ENCODE measurements at regions not wholly inside any gene's neighbourhood (a gene's known extent, or its start where the extent isn't known, plus 50 kb on each side); places are given as distances from the start of the nearest gene placed in this dataset.

GRCh38 chr12:124493809-124494750 lies 73.3 kb downstream of the NCOR2 start:
- H3K27me3 Mint-ChIP-seq = no peaks in the 10 kb centered on the region
- peaks cover 69% of the 10 kb centered on the region for H3K4me1 Mint-ChIP-seq
- peaks cover 26% of the 10 kb centered on the region for H3K36me3 Mint-ChIP-seq (ENCODE audit: low read depth)
- H3K9me3 Mint-ChIP-seq = no peaks in the 10 kb centered on the region
- ATAC-seq (ENCODE audit: low read depth) (peak; percentile 96), DNase-seq (peak; percentile 59)
- no peak for TF ChIP-seq CTCF (IDR thresholded peaks at IDR 0.05)
- peak overlapping the region; percentile 83 for H3K27ac Mint-ChIP-seq
- ChIA-PET POLR2A (interaction anchor here (0.5 to 5.3 kb wide), 15 partner anchors 10 to 422 kb away, joined by 3 to 33 read pairs (median 3); no protein-coding TSS in a partner anchor), CTCF (interaction anchor here (0.8 to 1.1 kb wide), 5 partner anchors 9 to 41 kb away, joined by 3 to 5 read pairs (median 3); no protein-coding TSS in a partner anchor)
- intact Hi-C loops (cut with micrococcal nuclease) = loop anchor here (1.0 kb wide), 6 partner anchors 17 to 103 kb away; partner anchors contain the start of gene NCOR2
- H3K4me3 Mint-ChIP-seq = peak overlapping the region; percentile 76

- no peaks in the 10 kb centered on the region for H3K27me3 Mint-ChIP-seq
- no peaks in the 10 kb centered on the region for H3K9me3 Mint-ChIP-seq
- peak overlapping the region; percentile 83 for H3K27ac Mint-ChIP-seq
- no peak for TF ChIP-seq CTCF (IDR thresholded peaks at IDR 0.05)
- POLR2A ChIA-PET = interaction anchor here (0.6 to 5.3 kb wide), 16 partner anchors 9 to 423 kb away, joined by 3 to 33 read pairs (median 3); no protein-coding TSS in a partner anchor
- CTCF ChIA-PET = interaction anchor here (0.6 to 1.1 kb wide), 5 partner anchors 8 to 561 kb away, joined by 3 to 5 read pairs (median 3); no protein-coding TSS in a partner anchor
- no peak for DNase-seq
- ATAC-seq (ENCODE audit: low read depth) = no peak
- H3K36me3 Mint-ChIP-seq (ENCODE audit: low read depth) = peaks cover 23% of the 10 kb centered on the region
- intact Hi-C loops (cut with micrococcal nuclease) = no loop called here
- peaks cover 61% of the 10 kb centered on the region for H3K4me1 Mint-ChIP-seq
- H3K4me3 Mint-ChIP-seq = peak overlapping the region; percentile 24
These were observed 74.3 kb downstream of the NCOR2 start for GRCh38 chr12:124492879-124493808.

- intact Hi-C loops (cut with micrococcal nuclease) = no loop called here
- H3K27ac Mint-ChIP-seq = no peak overlapping the region
- H3K4me3 Mint-ChIP-seq = no peak overlapping the region
- H3K9me3 Mint-ChIP-seq = no peaks in the 10 kb centered on the region
- H3K36me3 Mint-ChIP-seq (ENCODE audit: low read depth) = peaks cover 28% of the 10 kb centered on the region
- peaks cover 58% of the 10 kb centered on the region for H3K4me1 Mint-ChIP-seq
- TF ChIP-seq CTCF (IDR thresholded peaks at IDR 0.05) = no peak
- POLR2A ChIA-PET = interaction anchor here (1.5 to 5.3 kb wide), 2 partner anchors 14 to 36 kb away, joined by 8 to 33 read pairs; no protein-coding TSS in a partner anchor
- ATAC-seq (ENCODE audit: low read depth) (no peak), DNase-seq (no peak)
- CTCF ChIA-PET = no interaction called here
- no peaks in the 10 kb centered on the region for H3K27me3 Mint-ChIP-seq
These were observed 75.5 kb downstream of the NCOR2 start for GRCh38 chr12:124491856-124492420.

GRCh38 chr12:124491310-124491709 lies 76.1 kb downstream of the NCOR2 start:
- Mint-ChIP-seq H3K36me3 (ENCODE audit: low read depth) (peaks cover 29% of the 10 kb centered on the region), H3K27ac (no peak overlapping the region), H3K27me3 (no peaks in the 10 kb centered on the region), H3K9me3 (no peaks in the 10 kb centered on the region), H3K4me1 (peaks cover 55% of the 10 kb centered on the region), H3K4me3 (no peak overlapping the region)
- ChIA-PET POLR2A (interaction anchor here (0.5 to 5.3 kb wide), 3 partner anchors 14 to 57 kb away, joined by 3 to 33 read pairs (median 8); no protein-coding TSS in a partner anchor), CTCF (no interaction called here)
- ATAC-seq (ENCODE audit: low read depth) (no peak), DNase-seq (no peak)
- intact Hi-C loops (cut with micrococcal nuclease) = no loop called here
- TF ChIP-seq CTCF (IDR thresholded peaks at IDR 0.05) = no peak

Data from activated B cell treated with CpG ODN at 0.5 μM for 24 hours (primary cell).